ENCODE measurements at regions not wholly inside any gene's neighbourhood (a gene's known extent, or its start where the extent isn't known, plus 50 kb on each side); places are given as distances from the start of the nearest gene placed in this dataset.

GRCh38 chr16:79265701-79266100 lies 334.8 kb downstream of the MAF start:
- intact Hi-C loops (cut with micrococcal nuclease; ENCODE audit: unreplicated experiment) (no loop called here), in situ Hi-C loops (cut with HindIII; ENCODE audit: low pct_unique_long_range_greater_than_20kb, low sequenced_read_pairs) (no loop called here)
- no peak for DNase-seq (ENCODE audit: low read depth, low spot score)
- Histone ChIP-seq H3K27me3 (ENCODE audit: control insufficient read depth, insufficient read depth, low read length) (no peaks in the 10 kb centered on the region; the same call in 1 of the 2 replicates), H3K27ac (ENCODE audit: low read length) (no peak overlapping the region), H3K9me3 (ENCODE audit: control insufficient read depth, insufficient read depth, low read depth, low read length) (no peaks in the 10 kb centered on the region), H3K4me3 (ENCODE audit: low read depth in 2 of 2, low read length in 2 of 2) (no peak overlapping the region), H3K4me1 (ENCODE audit: control insufficient read depth, insufficient read depth, low read length) (no peaks in the 10 kb centered on the region), H3K36me3 (ENCODE audit: control insufficient read depth, insufficient read depth, low read length) (no peaks in the 10 kb centered on the region)
- ChIA-PET POLR2A (no interaction called here), CTCF (no interaction called here)
- no peak for TF ChIP-seq TCF7L2 (IDR thresholded peaks at IDR 0.05; ENCODE audit: low read depth, low read length)
- TF ChIP-seq CTCF (IDR thresholded peaks at IDR 0.05): no peak
- no peak for TF ChIP-seq POLR2AphosphoS5 (IDR thresholded peaks at IDR 0.05; ENCODE audit: low read depth, low read length)
- no peak for TF ChIP-seq REST (IDR thresholded peaks at IDR 0.05; ENCODE audit: insufficient read depth in 1 of 2, low read depth in 2 of 2, low read length in 1 of 2)
- no peak for TF ChIP-seq SIN3A (IDR thresholded peaks at IDR 0.05; ENCODE audit: borderline replicate concordance, insufficient read depth, low read depth, low read length)
- no TSS peak for BruUV-seq (replicated peaks)
- ATAC-seq: no peak

- H3K9me3 ChIP-seq (ENCODE audit: control insufficient read depth, insufficient read depth, low read depth, low read length): no peaks in the 10 kb centered on the region
- no TSS peak for BruUV-seq (replicated peaks)
- H3K4me3 ChIP-seq (ENCODE audit: low read depth in 2 of 2, low read length in 2 of 2): no peak overlapping the region
- intact Hi-C loops (cut with micrococcal nuclease; ENCODE audit: unreplicated experiment): no loop called here
- H3K4me1 ChIP-seq (ENCODE audit: control insufficient read depth, insufficient read depth, low read length): no peaks in the 10 kb centered on the region
- H3K27me3 ChIP-seq (ENCODE audit: control insufficient read depth, insufficient read depth, low read length): no peaks in the 10 kb centered on the region; the same call in 1 of the 2 replicates
- no peaks in the 10 kb centered on the region for H3K36me3 ChIP-seq (ENCODE audit: control insufficient read depth, insufficient read depth, low read length)
- no peak for ATAC-seq
- no peak overlapping the region for H3K27ac ChIP-seq (ENCODE audit: low read length)
- DNase-seq (ENCODE audit: low read depth, low spot score): no peak
- in situ Hi-C loops (cut with HindIII; ENCODE audit: low pct_unique_long_range_greater_than_20kb, low sequenced_read_pairs): no loop called here
- CTCF ChIA-PET: no interaction called here
- no peak for TF ChIP-seq SIN3A (IDR thresholded peaks at IDR 0.05; ENCODE audit: borderline replicate concordance, insufficient read depth, low read depth, low read length)
- TF ChIP-seq POLR2AphosphoS5 (IDR thresholded peaks at IDR 0.05; ENCODE audit: low read depth, low read length): no peak
- no peak for TF ChIP-seq CTCF (IDR thresholded peaks at IDR 0.05)
- no peak for TF ChIP-seq TCF7L2 (IDR thresholded peaks at IDR 0.05; ENCODE audit: low read depth, low read length)
- no peak for TF ChIP-seq REST (IDR thresholded peaks at IDR 0.05; ENCODE audit: insufficient read depth in 1 of 2, low read depth in 2 of 2, low read length in 1 of 2)
- POLR2A ChIA-PET: no interaction called here
Measured at GRCh38 chr16:79265196-79265595, 335.3 kb downstream of the MAF start.
